Mesenchymal stem cell (in vitro differentiated cells and primary cell): ENCODE measurements at regions not wholly inside any gene's neighbourhood (a gene's known extent, or its start where the extent isn't known, plus 50 kb on each side); places are given as distances from the start of the nearest gene placed in this dataset.

Experiments
- DNase-seq: peaks from one replicate; pipeline ENCODE4 v3.0.0-alpha.2; 2013
- H2AFZ ChIP-seq: one replicate; pipeline ENCODE4 v1.6.1; 2013; ENCODE audit warnings: low read depth, mild to moderate bottlenecking, control low read depth, inconsistent platforms, low read length, moderate library complexity
- H2AK5ac ChIP-seq: 2 replicates; pipeline ENCODE4 v1.6.1; 2013; ENCODE audit warnings: low read length, moderate library complexity, mild to moderate bottlenecking, inconsistent platforms; ENCODE audit not compliant: severe bottlenecking
- H2BK120ac ChIP-seq: one replicate; pipeline ENCODE4 v1.6.1; 2013; ENCODE audit warnings: low read depth, mild to moderate bottlenecking, inconsistent platforms, low read length, moderate library complexity
- H2BK12ac ChIP-seq, 2 experiments: one replicate each; pipeline ENCODE4 v1.6.1; 2013; ENCODE audit warnings: inconsistent platforms in 2 of 2, low read length in 2 of 2, mild to moderate bottlenecking in 2 of 2, moderate library complexity in 2 of 2, control low read depth in 1 of 2
- H2BK15ac ChIP-seq: one replicate; pipeline ENCODE4 v1.6.1; 2013; ENCODE audit warnings: mild to moderate bottlenecking, low read depth, inconsistent platforms; ENCODE audit not compliant: poor library complexity, severe bottlenecking
- H2BK5ac ChIP-seq: 2 replicates; pipeline ENCODE4 v1.6.1; 2013; ENCODE audit warnings: low read depth, mild to moderate bottlenecking, low read length, control low read depth, inconsistent platforms; ENCODE audit not compliant: poor library complexity, severe bottlenecking
- H3K14ac ChIP-seq, 2 experiments: one replicate each; pipeline ENCODE4 v1.6.1; 2013; ENCODE audit warnings: inconsistent platforms in 2 of 2, low read length in 2 of 2, control low read depth in 1 of 2, mild to moderate bottlenecking in 1 of 2, moderate library complexity in 1 of 2
- H3K18ac ChIP-seq, 2 experiments: one replicate each; pipeline ENCODE4 v1.6.1; 2013; ENCODE audit warnings: inconsistent platforms in 2 of 2, low read length in 2 of 2, control low read depth in 1 of 2, low read depth in 1 of 2, mild to moderate bottlenecking in 1 of 2
- H3K23ac ChIP-seq, 2 experiments: one replicate each; pipeline ENCODE4 v1.6.1; 2013; ENCODE audit warnings: inconsistent platforms in 2 of 2, low read length in 2 of 2, mild to moderate bottlenecking in 2 of 2, moderate library complexity in 2 of 2, control low read depth in 1 of 2
- H3K27ac ChIP-seq: 2 replicates; pipeline ENCODE4 v1.5.1; 2013; ENCODE audit warnings: mild to moderate bottlenecking, moderate library complexity, low read length, control low read depth, inconsistent platforms; ENCODE audit not compliant: poor library complexity, severe bottlenecking
- H3K27me3 ChIP-seq, 2 experiments: 2 replicates each; pipeline versions ENCODE4 v1.6.1 to v1.7.0; 2013; ENCODE audit warnings: low read length in 2 of 2, mild to moderate bottlenecking in 2 of 2, moderate library complexity in 2 of 2, control low read depth in 1 of 2, inconsistent platforms in 1 of 2; ENCODE audit not compliant: control insufficient read depth in 1 of 2, insufficient read depth in 1 of 2
- H3K36me3 ChIP-seq, 2 experiments: 2 replicates each; pipeline versions ENCODE4 v1.6.1 to v1.7.0; 2013; ENCODE audit warnings: low read length in 2 of 2, control low read depth in 1 of 2, inconsistent platforms in 1 of 2, low read depth in 1 of 2, mild to moderate bottlenecking in 1 of 2; ENCODE audit not compliant: insufficient read depth in 2 of 2, control insufficient read depth in 1 of 2
- H3K4ac ChIP-seq, 2 experiments: one replicate each; pipeline ENCODE4 v1.6.1; 2013; ENCODE audit warnings: inconsistent platforms in 2 of 2, low read length in 2 of 2, mild to moderate bottlenecking in 2 of 2, moderate library complexity in 2 of 2, control low read depth in 1 of 2, low read depth in 1 of 2
- H3K4me1 ChIP-seq: 2 replicates; pipeline ENCODE4 v1.6.1; 2013; ENCODE audit warnings: low read depth, low read length, control low read depth; ENCODE audit not compliant: control insufficient read depth, insufficient read depth
- H3K4me2 ChIP-seq: 2 replicates; pipeline ENCODE4 v1.6.1; 2013; ENCODE audit warnings: low read length, mild to moderate bottlenecking, inconsistent platforms; ENCODE audit not compliant: poor library complexity, severe bottlenecking
- H3K4me3 ChIP-seq, 2 experiments: 2 replicates each; pipeline versions ENCODE4 v1.5.1 to v1.7.0; 2013; ENCODE audit warnings: low read length in 2 of 2, mild to moderate bottlenecking in 2 of 2, control low read depth in 1 of 2, low read depth in 1 of 2; ENCODE audit not compliant: insufficient read depth in 1 of 2
- H3K79me1 ChIP-seq: replicated peaks from 2 replicates; pipeline ENCODE4 v1.6.1; 2013; ENCODE audit warnings: mild to moderate bottlenecking, control low read depth, low read length, inconsistent platforms; ENCODE audit not compliant: poor library complexity, severe bottlenecking
- H3K9ac ChIP-seq: 2 replicates; pipeline ENCODE4 v1.7.0; 2013; ENCODE audit warnings: mild to moderate bottlenecking, low read length, moderate library complexity
- H3K9me3 ChIP-seq: 2 replicates; pipeline ENCODE4 v1.7.0; 2013; ENCODE audit warnings: mild to moderate bottlenecking, low read length; ENCODE audit not compliant: control insufficient read depth
- H4K8ac ChIP-seq: one replicate; pipeline ENCODE4 v1.6.1; 2013; ENCODE audit warnings: inconsistent platforms, mild to moderate bottlenecking, low read length, moderate library complexity
- H4K91ac ChIP-seq: one replicate; pipeline ENCODE4 v1.6.1; 2013; ENCODE audit warnings: mild to moderate bottlenecking, low read length, inconsistent platforms
- WGBS: methylation state at CpG from one replicate; pipeline ENCODE4 v1.1.7; 2013; ENCODE audit warnings: mixed read lengths; 5-methylcytosine and 5-hydroxymethylcytosine counted together

- no peak overlapping the region for H2BK120ac ChIP-seq
- H3K4me2 ChIP-seq: no peak overlapping the region
- H2BK5ac ChIP-seq: no peak overlapping the region
- H2BK15ac ChIP-seq: no peak overlapping the region
- no peak overlapping the region for H3K4ac ChIP-seq
- H4K8ac ChIP-seq: peak overlapping the region; percentile 19
- 44% methylated on average over 30 of the region's 30 CpGs for WGBS
- no peaks in the 10 kb centered on the region for H3K9me3 ChIP-seq
- H3K18ac ChIP-seq: peak overlapping the region; percentile 9 to 30
- no peak overlapping the region for H3K23ac ChIP-seq
- H3K9ac ChIP-seq: peak overlapping the region; percentile 63
- no peak for DNase-seq
- H3K79me1 ChIP-seq: no peaks in the 10 kb centered on the region
- no peak overlapping the region for H2BK12ac ChIP-seq
- H3K36me3 ChIP-seq: no peaks in the 10 kb centered on the region
- no peak overlapping the region for H4K91ac ChIP-seq
- no peak overlapping the region for H2AK5ac ChIP-seq
- no peak overlapping the region for H2AFZ ChIP-seq
- H3K14ac ChIP-seq: no peak overlapping the region
- H3K4me1 ChIP-seq: no peaks in the 10 kb centered on the region
- peak overlapping the region in 1 of 2 experiments; percentile 47 for H3K4me3 ChIP-seq
- peaks cover 43 to 50% of the 10 kb centered on the region in 2 experiments for H3K27me3 ChIP-seq
- no peak overlapping the region for H3K27ac ChIP-seq
Observed at GRCh38 chr6:27757307-27757706, 154.9 kb downstream of the OR2B2 start.

GRCh38 chr6:27755768-27756167 lies 156.4 kb downstream of the OR2B2 start:
- Histone ChIP-seq H3K9ac (no peak overlapping the region), H2AK5ac (no peak overlapping the region), H3K14ac (no peak overlapping the region), H3K27ac (no peak overlapping the region), H3K27me3 (peaks cover 42 to 45% of the 10 kb centered on the region in 2 experiments), H2BK120ac (no peak overlapping the region), H3K4me2 (no peak overlapping the region), H3K18ac (no peak overlapping the region), H2AFZ (no peak overlapping the region), H3K4me1 (no peaks in the 10 kb centered on the region), H3K79me1 (no peaks in the 10 kb centered on the region), H4K8ac (no peak overlapping the region), H3K4ac (no peak overlapping the region), H3K4me3 (no peak overlapping the region), H2BK5ac (no peak overlapping the region), H3K36me3 (no peaks in the 10 kb centered on the region), H2BK12ac (no peak overlapping the region), H2BK15ac (no peak overlapping the region), H4K91ac (no peak overlapping the region), H3K9me3 (no peaks in the 10 kb centered on the region), H3K23ac (no peak overlapping the region)
- WGBS: 88% methylated on average over 2 of the region's 4 CpGs
- no peak for DNase-seq

- Histone ChIP-seq H3K23ac (no peak overlapping the region), H3K4ac (no peak overlapping the region)
- 0% methylated on average over 1 of the region's 1 CpG for WGBS
Observed at GRCh38 chr6:27754408-27754782, 157.8 kb downstream of the OR2B2 start.

DNA sequence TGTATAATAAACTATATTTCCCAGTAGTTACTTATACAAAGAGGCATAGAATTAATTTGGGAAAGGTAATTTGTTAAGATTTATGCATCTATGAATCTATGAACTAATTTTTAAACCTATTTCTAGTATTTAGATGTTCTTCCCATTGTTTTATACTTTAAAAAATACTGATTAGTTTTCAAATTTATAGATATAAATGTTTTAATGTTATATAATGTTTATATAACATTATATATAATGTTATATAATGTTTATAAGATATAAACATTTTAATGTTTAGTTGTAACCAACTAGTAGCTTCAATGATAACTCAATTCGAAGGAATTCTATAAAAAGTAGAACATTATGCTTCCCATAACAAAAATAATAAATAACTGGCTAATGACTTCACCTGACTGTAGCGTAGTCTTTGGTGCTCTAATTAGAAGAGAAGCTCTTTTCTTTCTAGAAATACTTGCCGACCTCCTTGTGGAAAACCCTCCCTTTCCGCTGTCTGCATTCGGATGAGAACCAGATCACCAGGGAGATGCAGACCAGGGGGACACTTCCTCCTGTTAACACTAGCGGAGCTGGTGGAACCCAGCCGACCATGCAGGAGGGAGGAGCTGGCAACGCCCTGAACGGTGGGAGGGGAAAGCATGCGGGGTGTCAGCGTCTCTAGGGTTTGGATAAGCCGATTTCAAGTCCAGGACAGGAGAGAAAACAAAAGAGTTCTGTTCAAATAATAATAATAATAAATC lies 158.4 kb downstream of the OR2B2 start:
- Histone ChIP-seq H2AK5ac (no peak overlapping the region), H3K79me1 (no peaks in the 10 kb centered on the region), H3K27ac (no peak overlapping the region), H3K4me3 (peak overlapping the region in 1 of 2 experiments; percentile 87), H3K4me1 (no peaks in the 10 kb centered on the region), H3K9ac (peak overlapping the region; percentile 82), H3K23ac (no peak overlapping the region), H2BK5ac (no peak overlapping the region), H2AFZ (no peak overlapping the region), H3K14ac (no peak overlapping the region), H2BK120ac (no peak overlapping the region), H3K18ac (no peak overlapping the region), H3K4ac (no peak overlapping the region), H2BK15ac (no peak overlapping the region), H3K9me3 (no peaks in the 10 kb centered on the region), H3K4me2 (peak overlapping the region; percentile 23), H3K36me3 (no peaks in the 10 kb centered on the region), H2BK12ac (no peak overlapping the region), H4K91ac (no peak overlapping the region), H4K8ac (no peak overlapping the region), H3K27me3 (peaks cover 33 to 35% of the 10 kb centered on the region in 2 experiments)
- 0% methylated on average over 6 of the region's 12 CpGs for whole genome bisulfite sequencing
- DNase-seq: peak; percentile 87

More at GRCh38 chr6:27754408-27754782, 157.8 kb downstream of the OR2B2 start:
- Histone ChIP-seq H4K8ac (no peak overlapping the region), H3K14ac (no peak overlapping the region), H3K4me3 (peak overlapping the region in 1 of 2 experiments; percentile 87), H3K79me1 (no peaks in the 10 kb centered on the region), H3K4me2 (peak overlapping the region; percentile 23), H3K9ac (peak overlapping the region; percentile 82), H3K27me3 (peaks cover 37 to 39% of the 10 kb centered on the region in 2 experiments), H3K9me3 (no peaks in the 10 kb centered on the region), H2BK12ac (no peak overlapping the region), H3K27ac (no peak overlapping the region), H3K4me1 (no peaks in the 10 kb centered on the region), H2BK15ac (no peak overlapping the region), H2AK5ac (no peak overlapping the region), H2BK120ac (no peak overlapping the region), H3K36me3 (no peaks in the 10 kb centered on the region), H4K91ac (no peak overlapping the region), H3K18ac (no peak overlapping the region), H2AFZ (no peak overlapping the region), H2BK5ac (no peak overlapping the region)
- DNase-seq: no peak
